GM19397 (cell line): ENCODE measurements at regions not wholly inside any gene's neighbourhood (a gene's known extent, or its start where the extent isn't known, plus 50 kb on each side); places are given as distances from the start of the nearest gene placed in this dataset.

Source experiments
- ATAC-seq: cut with Tn5 transposase; IDR thresholded peaks from one replicate; pipeline ENCODE4 v1.9.1; 2021; ENCODE audit warnings: mild to moderate bottlenecking, moderate library complexity; ENCODE audit not compliant: unreplicated experiment

- ATAC-seq, result no peak
These were observed 454.1 kb upstream of the MAF start for GRCh38 chr16:80054647-80055046.

- no peak for ATAC-seq
These were observed 450.5 kb upstream of the MAF start for GRCh38 chr16:80051040-80051439.

- ATAC-seq, result no peak
These were observed 447.7 kb upstream of the MAF start for GRCh38 chr16:80048250-80048649.

GRCh38 chr16:80047842-80048241 is 447.3 kb upstream of the MAF start:
- no peak for ATAC-seq

- ATAC-seq, result no peak
These were observed 446.3 kb upstream of the MAF start for GRCh38 chr16:80046848-80047247.

- ATAC-seq, result no peak
These were observed 445.7 kb upstream of the MAF start for GRCh38 chr16:80046261-80046660.

- ATAC-seq, result no peak
These were observed 445.3 kb upstream of the MAF start for GRCh38 chr16:80045861-80046260.

GRCh38 chr16:80041410-80041809 is 440.9 kb upstream of the MAF start:
- ATAC-seq, result no peak

- ATAC-seq, result no peak
These were observed 440.3 kb upstream of the MAF start for GRCh38 chr16:80040814-80041213.

- ATAC-seq, result no peak
These were observed 439.9 kb upstream of the MAF start for GRCh38 chr16:80040413-80040812.

- no peak for ATAC-seq
These were observed 439.2 kb upstream of the MAF start for GRCh38 chr16:80039777-80040176.

- ATAC-seq, result no peak
These were observed 438.0 kb upstream of the MAF start for GRCh38 chr16:80038566-80038965.

- no peak for ATAC-seq
These were observed 434.6 kb upstream of the MAF start for GRCh38 chr16:80034948-80035663.

- ATAC-seq, result no peak
These were observed 433.9 kb upstream of the MAF start for GRCh38 chr16:80034469-80034826.

- ATAC-seq, result no peak
These were observed 433.4 kb upstream of the MAF start for GRCh38 chr16:80033783-80034468.

GRCh38 chr16:80029761-80030481 is 429.4 kb upstream of the MAF start:
- ATAC-seq, result no peak

- no peak for ATAC-seq
These were observed 428.8 kb upstream of the MAF start for GRCh38 chr16:80029381-80029630.

- ATAC-seq, result no peak
These were observed 428.2 kb upstream of the MAF start for GRCh38 chr16:80028581-80029380.

- peak; percentile 66 for ATAC-seq
These were observed 426.7 kb upstream of the MAF start for GRCh38 chr16:80027007-80027965.

GRCh38 chr16:80025236-80025635 is 424.7 kb upstream of the MAF start:
- no peak for ATAC-seq
